AG20443 (cell line): ENCODE measurements at regions not wholly inside any gene's neighbourhood (a gene's known extent, or its start where the extent isn't known, plus 50 kb on each side); places are given as distances from the start of the nearest gene placed in this dataset.
"Not testable (repeated sequence)": the region's sequence is repeated elsewhere in the genome, so short reads cannot be mapped to it uniquely, and the experiment has no call there.

Experiments used
- DNase-seq: peaks from one replicate; pipeline ENCODE4 v3.0.0; 2012; ENCODE audit warnings: low spot score, mixed read lengths

GRCh38 chr1:193914871-193915270 lies 728.5 kb upstream of the B3GALT2 start:
- DNase-seq, result no peak

- DNase-seq, result no peak
These were observed 723.1 kb upstream of the B3GALT2 start for GRCh38 chr1:193909406-193910082.

- peak; percentile 7 for DNase-seq
These were observed 719.1 kb upstream of the B3GALT2 start for GRCh38 chr1:193905288-193906085.

DNA sequence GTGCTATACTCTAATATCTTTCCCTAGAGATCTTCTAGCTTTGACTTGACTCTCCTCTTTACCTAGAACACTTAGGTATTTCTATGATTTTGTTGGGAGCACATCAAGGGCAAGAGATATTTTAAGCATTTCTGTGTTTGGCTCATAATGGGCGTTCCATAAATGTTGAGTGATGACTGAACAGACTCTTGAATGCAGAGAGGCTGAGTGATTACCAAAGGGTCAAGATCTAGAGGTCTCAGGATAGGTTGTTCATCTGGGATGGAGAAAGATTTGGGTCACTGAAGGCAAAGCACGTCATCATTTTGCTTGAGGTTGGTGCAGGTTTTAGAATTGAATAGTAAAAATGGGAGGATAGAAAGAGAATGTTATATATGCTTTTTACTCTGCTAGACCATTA lies 705.4 kb upstream of the B3GALT2 start:
- no peak for DNase-seq

DNA sequence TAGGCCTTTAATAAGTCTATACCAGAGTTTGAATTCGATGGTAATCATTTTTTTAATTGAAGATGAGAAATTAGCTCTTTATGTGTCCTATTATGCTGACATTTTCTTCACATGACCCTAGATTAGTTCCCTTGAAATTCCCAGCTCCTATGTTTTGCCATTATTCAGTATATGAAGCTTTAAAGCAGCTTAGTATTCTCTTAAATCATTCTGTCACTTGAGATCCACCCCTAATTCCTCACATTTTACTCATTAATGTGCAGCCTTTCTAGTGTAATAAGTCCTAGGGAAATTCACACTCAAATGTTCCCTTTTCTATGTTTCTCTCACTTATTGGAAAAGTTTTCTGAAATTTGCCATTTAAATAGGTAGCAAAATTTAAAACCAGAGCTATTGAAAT lies 704.5 kb upstream of the B3GALT2 start:
- no peak for DNase-seq

GRCh38 chr1:193884848-193885558 lies 698.6 kb upstream of the B3GALT2 start:
- DNase-seq, result no peak

DNA sequence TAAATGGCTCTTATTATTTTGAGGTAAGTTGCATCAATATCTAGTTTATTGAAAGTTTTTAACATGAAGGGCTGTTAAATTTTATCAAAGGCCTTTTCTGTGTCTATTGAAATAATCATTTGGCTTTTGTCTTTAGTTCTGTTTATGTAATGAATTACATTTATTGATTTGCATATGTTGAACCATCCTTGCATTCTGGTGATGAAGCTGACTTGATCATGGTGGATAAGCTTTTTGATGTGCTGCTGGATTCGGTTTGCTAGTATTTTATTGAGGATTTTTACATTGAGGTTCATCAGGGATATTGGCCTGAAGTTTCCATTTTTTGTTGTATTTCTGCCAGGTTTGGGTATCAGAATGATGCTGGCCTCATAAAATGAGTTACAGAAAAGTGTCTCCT lies 691.5 kb upstream of the B3GALT2 start:
- not testable (repeated sequence) for DNase-seq

GRCh38 chr1:193868425-193868824 lies 682.0 kb upstream of the B3GALT2 start:
- no peak for DNase-seq

GRCh38 chr1:193856261-193856660 lies 669.8 kb upstream of the B3GALT2 start:
- no peak for DNase-seq

DNA sequence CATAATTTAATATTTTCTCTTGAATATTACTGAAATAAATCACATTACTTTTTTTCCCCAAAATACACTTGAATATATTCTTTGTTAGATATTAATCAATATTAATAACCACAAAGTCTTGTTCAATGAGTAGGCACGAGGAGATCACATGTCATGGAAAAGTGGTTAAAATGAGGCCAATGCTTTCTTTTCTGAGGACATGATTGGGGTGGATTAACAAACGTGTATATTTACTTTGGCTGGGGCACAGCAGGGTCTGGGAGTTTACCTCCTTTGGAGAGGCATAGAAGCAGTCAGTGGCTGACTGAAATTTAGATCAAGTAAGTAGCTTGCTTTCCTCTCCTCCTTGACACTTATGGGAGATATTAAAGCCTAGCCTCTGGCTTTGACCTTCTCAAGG lies 664.3 kb upstream of the B3GALT2 start:
- no peak for DNase-seq

- no peak for DNase-seq
These were observed 660.6 kb upstream of the B3GALT2 start for GRCh38 chr1:193846876-193847604.

- no peak for DNase-seq
These were observed 660.0 kb upstream of the B3GALT2 start for GRCh38 chr1:193846411-193846810.

DNA sequence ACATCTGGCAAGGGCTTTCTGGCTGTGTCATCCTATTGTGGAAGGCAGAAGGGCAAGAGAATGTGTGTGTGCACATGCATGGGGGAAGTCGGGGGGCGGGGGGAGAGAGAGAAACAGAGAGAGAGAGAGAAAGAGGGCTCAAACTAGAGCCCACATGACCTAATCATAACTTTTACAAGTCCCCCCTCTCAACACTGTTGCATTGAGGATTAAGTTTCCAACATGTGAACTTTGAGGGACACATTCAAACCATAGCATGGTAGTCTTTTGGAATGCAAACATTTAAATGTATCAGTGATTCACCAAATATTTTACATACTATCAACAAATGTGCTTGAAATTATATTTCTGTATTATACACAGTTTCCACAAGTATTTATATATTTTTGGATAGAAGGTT lies 655.4 kb upstream of the B3GALT2 start:
- DNase-seq, result no peak

DNA sequence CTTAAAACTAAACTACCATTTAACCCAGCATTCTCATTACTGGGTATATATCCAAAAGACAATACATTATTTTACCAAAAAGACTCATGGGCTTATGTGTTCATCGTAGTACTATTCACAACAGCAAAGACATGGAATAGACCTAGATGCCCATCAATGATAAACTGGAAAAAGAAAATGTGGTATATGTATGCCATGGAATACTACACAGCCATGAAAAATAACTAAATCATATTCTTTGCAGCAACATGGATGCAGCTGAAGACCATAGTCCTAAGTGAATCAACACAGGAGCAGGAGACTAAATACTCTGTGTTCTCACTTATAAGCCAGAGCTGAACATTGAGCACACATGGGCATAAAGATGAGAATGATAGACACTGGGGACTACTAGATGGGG lies 645.1 kb upstream of the B3GALT2 start:
- DNase-seq, result no peak

GRCh38 chr1:193827516-193827915 lies 641.1 kb upstream of the B3GALT2 start:
- no peak for DNase-seq

DNA sequence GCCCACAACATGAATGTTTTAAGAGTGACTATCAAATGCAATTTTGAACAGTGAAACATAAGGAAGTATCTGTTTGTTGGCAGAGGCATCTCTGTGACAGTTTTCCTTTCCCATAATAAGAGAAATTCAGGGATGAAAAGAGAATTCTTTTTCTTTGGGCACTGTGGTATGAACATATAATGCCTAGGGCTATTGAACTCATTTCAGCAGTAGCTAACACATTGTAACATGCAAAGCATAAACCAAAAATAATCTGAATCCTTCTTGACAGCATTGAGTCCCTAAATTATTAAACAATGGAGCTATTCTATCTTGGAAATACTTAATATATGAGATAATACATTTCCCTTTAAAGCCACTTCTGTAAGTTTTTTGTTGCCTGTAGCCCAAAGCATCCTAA lies 633.0 kb upstream of the B3GALT2 start:
- no peak for DNase-seq

DNA sequence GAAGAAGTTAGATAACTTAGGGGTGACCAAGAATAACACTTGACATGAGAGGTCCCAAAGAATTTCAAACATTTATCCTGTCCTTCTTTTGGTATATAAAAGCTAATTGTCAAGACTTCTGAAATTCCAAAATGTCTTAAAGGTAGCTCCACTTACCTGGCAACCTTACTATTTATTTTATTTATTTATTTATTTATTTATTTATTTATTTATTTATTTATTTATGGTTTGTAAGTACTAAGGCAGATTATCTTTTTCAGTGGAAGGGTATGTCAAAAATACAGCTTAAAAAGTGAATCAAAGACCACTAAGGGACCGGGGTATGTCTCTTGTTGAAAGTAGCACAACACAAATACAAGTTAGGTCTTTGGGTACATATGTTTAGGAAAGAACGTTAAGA lies 620.8 kb upstream of the B3GALT2 start:
- DNase-seq, result no peak

DNA sequence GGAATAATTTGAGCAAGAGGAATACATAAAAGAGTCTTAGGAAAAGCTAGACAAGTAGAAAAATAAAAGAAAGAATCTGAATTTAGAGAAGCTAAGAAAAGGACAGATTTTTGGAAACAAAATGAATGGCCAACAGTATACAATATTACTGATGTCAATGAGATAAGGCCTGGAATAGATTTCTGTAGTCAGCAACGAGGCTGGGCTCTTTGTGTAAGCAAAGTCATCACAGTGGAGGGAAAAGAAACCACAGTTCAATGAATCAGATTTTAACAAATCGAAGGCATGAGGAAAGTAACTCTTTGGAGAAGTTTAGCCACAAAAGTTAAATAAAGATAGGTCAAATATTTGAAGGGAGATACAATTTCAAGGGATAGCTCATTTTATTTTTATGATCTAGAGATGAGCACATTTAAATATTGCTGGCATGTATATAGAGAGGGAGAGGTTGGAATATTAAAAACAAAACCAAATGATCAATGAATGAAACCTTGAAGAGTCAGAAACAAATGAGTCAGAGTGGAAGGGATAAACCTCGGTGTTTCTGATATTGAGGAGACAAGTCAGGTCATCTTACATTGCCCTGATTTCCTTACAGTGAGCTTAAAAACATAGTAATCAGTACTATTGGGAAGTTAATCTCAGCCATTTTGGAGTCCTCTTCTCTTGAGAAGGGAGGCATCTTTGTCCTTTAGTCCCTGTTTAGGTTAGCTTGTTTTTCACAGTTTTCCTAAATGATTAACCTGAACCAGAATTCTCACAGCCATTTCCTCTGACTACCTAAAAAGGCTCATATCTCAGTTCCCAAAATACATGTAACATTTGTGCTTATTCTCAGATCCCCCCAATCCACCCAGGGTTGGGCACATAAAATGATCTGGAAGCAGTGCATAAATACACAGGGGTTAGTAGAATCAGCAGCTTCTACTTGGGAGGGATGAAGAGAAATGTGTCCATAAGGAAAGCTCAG lies 620.0 kb upstream of the B3GALT2 start:
- DNase-seq, result no peak

DNA sequence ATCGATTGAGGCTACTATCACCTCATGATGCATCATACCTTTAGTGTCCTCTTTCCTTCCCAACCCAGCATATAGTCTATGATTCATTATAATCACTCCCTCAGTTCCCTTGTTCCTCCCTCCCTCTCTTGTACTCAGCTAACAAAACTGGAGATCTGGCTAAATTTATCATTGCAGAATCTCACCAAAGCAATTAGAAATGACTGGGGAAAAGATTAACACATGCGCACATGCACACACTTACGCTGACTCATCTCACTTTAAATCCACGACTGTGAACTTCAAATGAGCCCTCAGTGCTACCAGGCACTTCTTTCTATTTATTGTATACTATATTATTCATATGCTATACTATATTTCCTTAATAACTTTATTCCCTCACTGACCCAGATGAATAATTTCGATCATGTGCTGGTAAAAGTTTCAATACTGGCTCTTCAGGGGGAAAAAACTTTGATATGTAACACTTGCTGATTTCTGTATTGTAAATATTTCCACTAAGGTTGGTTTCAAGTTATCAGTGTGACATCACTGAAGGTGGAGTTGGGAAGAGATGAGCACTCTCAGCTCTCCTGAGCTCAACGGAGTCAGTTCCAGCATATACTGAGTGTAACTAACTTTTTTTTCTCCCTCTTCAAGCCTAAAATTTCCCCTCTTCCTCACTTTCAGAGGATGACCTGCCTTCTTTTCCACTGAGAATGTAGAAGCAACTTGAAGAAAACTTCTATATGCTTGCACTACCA lies 613.7 kb upstream of the B3GALT2 start:
- DNase-seq, result no peak

- no peak for DNase-seq
These were observed 613.0 kb upstream of the B3GALT2 start for GRCh38 chr1:193799371-193799770.
